Upper lobe of left lung (tissue), 4 donors: ENCODE measurements at regions not wholly inside any gene's neighbourhood (a gene's known extent, or its start where the extent isn't known, plus 50 kb on each side); places are given as distances from the start of the nearest gene placed in this dataset.

Experiments
- CTCF ChIP-seq, 6 experiments: fragments of 450-650 bp in 4 of 6; fragments of 200-600 bp in 2 of 6; sonication (generic) in 2 of 6; IDR thresholded peaks; one replicate each; pipeline ENCODE4 v1.5.1; 2016 to 2019; ENCODE audit warnings: antibody characterized with exemption in 6 of 6
- EP300 ChIP-seq, 4 donors: sonication (generic); formaldehyde crosslinking; IDR thresholded peaks; one replicate each; pipeline ENCODE4 v1.5.1; 2017; ENCODE audit warnings: antibody characterized with exemption in 4 of 4, control low read depth in 2 of 4

GRCh38 chr14:59120921-59121320 lies 67.5 kb upstream of the DAAM1 start:
- no peak for TF ChIP-seq CTCF (IDR thresholded peaks at IDR 0.05)
- TF ChIP-seq EP300 (IDR thresholded peaks at IDR 0.05), result no peak
